Activated naive CD8-positive, alpha-beta T cell (primary cell): ENCODE measurements at regions not wholly inside any gene's neighbourhood (a gene's known extent, or its start where the extent isn't known, plus 50 kb on each side); places are given as distances from the start of the nearest gene placed in this dataset.

Experiments
- H3K27ac Mint-ChIP-seq: one replicate; pipeline ENCODE4 v1.8.0; 2021; ENCODE audit warnings: mixed read lengths
- H3K27me3 Mint-ChIP-seq: one replicate; pipeline ENCODE4 v1.8.0; 2021; ENCODE audit warnings: mixed read lengths
- H3K36me3 Mint-ChIP-seq: one replicate; pipeline ENCODE4 v1.8.0; 2021; ENCODE audit warnings: mixed read lengths
- H3K4me1 Mint-ChIP-seq: one replicate; pipeline ENCODE4 v1.8.0; 2021; ENCODE audit warnings: low read depth, mixed read lengths
- H3K4me3 Mint-ChIP-seq: one replicate; pipeline ENCODE4 v1.8.0; 2021; ENCODE audit warnings: mild to moderate bottlenecking, mixed read lengths
- H3K9me3 Mint-ChIP-seq: one replicate; pipeline ENCODE4 v1.8.0; 2021; ENCODE audit warnings: low read depth, mixed read lengths

DNA sequence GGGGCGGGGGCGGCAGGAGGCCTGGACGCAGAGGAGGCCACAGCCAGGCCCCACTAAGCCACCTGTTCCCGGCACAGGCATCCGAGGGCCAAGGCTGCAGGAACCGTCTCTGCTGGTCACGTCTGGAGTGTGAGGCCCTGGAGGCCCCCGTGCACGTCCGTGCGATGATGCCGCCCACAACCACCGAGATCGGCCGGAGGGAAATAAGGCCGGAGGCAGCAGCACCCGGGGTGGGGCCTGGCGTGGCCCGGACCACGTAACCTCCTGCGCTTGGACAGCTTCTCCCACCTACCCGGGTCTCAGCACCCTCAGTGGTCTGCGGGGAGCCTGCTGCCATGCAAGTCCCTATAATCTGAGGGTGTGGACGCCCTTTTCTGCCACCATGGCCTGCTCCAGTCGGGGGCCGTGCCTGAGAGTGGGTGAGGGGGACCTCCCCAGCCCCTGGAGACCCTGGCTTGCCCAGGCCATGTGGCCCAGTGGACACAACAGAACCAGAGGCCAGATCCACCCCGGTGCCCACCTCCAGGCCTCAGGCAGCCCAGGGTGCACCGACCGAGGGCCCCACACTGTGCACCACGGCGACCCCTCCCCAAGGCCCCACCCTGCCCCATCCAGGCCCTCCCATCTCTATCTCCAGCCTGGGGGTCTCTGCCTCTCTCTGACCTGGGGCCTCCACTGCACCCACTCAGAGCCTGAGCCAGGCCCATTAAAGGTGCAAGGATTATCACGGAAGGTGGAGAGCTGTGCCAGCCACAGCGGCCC is 83.1 kb downstream of the PDGFA start:
- Mint-ChIP-seq H3K27ac (no peak overlapping the region), H3K4me1 (peaks cover 6% of the 10 kb centered on the region), H3K27me3 (no peaks in the 10 kb centered on the region), H3K4me3 (no peak overlapping the region), H3K9me3 (no peaks in the 10 kb centered on the region), H3K36me3 (no peaks in the 10 kb centered on the region)

DNA sequence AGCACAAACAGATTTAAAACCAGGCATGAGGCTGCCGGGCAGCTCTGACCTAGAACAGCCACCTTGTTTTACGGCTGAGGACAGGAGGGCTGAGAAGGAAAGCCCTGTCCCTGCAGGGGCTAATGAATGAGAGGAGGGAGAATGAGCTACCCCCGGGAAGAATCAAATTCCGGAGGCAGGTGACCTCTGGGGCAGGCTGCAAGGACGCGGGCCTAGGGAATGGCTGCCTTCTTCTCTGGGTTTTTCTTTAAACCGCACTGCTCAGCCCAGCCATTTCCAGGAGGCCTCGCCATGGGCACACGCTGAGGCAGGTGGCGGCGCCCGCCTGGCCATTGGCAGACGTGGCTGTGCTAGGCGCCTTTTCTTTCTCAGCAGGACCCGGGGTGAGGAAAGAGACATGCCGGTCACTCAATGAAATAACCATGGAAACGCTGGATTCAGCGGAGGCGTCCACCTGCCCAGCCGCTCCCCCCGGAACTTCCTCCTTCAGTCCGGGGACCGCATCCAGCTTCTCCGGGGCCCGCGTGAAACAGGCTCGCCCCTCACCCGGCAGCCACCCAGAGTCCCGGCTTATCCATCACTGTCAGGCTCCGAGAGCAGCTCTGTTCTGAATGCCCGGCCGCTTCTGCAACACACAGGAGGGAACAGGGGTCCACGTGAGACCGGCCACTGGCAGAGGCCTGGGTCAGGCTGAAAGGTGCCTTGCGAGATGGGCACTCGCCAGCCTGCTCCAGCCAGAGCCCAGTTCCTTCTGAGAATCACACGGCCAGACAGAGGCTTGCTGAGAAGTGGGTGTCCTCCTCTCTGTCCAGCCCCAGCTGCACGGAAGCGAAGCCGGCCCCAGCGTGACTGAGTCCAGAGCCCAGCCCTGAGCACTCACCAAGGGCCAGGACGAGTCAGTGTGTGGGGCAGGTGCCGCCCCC is 82.1 kb downstream of the PDGFA start:
- Mint-ChIP-seq H3K4me3 (no peak overlapping the region), H3K27me3 (no peaks in the 10 kb centered on the region), H3K9me3 (no peaks in the 10 kb centered on the region), H3K4me1 (peaks cover 6% of the 10 kb centered on the region), H3K36me3 (no peaks in the 10 kb centered on the region), H3K27ac (no peak overlapping the region)

DNA sequence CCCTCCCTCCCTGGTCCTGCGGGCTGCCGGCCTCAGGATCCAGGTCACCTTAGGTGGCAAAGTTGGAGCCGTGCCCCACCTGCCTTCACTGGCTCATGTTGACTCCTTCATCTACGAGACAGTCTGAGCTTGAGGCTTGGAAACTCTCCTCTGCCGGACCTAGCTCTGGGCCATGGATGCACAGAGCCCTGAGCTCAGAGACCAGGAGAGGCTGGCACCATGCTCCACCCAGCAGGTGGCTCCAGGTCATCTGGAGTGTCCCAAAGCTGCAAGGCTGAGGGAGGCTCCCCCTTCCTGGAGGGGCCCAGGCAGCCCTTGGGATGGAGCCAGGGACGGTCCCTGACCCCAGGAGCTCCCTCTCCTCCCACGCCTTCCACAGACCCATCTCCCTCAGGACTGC is 81.3 kb downstream of the PDGFA start:
- Mint-ChIP-seq H3K4me3 (no peak overlapping the region), H3K27me3 (no peaks in the 10 kb centered on the region), H3K9me3 (no peaks in the 10 kb centered on the region), H3K27ac (no peak overlapping the region), H3K4me1 (peaks cover 6% of the 10 kb centered on the region), H3K36me3 (no peaks in the 10 kb centered on the region)

DNA sequence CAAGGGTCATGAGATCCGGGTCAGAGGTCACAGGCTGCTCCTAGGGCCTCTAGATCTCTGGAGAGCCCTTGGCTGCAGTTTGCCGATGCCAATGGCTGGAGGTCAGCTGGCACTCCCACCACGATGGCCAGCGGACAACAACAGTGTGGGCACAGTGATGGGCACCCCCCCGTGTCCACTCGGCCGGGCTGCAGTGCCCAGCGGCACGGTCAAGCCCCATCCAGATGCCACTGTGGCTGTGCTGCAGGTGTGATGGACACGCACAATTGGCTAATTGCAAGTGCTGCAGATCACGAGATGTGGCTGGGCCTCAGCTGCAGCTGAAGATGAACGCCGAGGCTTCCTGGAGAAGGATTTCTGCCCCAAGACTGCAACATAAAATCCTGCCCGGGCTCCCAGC is 80.7 kb downstream of the PDGFA start:
- H3K27me3 Mint-ChIP-seq: no peaks in the 10 kb centered on the region
- no peak overlapping the region for H3K27ac Mint-ChIP-seq
- H3K36me3 Mint-ChIP-seq: no peaks in the 10 kb centered on the region
- H3K9me3 Mint-ChIP-seq: no peaks in the 10 kb centered on the region
- H3K4me3 Mint-ChIP-seq: no peak overlapping the region
- H3K4me1 Mint-ChIP-seq: peaks cover 6% of the 10 kb centered on the region

DNA sequence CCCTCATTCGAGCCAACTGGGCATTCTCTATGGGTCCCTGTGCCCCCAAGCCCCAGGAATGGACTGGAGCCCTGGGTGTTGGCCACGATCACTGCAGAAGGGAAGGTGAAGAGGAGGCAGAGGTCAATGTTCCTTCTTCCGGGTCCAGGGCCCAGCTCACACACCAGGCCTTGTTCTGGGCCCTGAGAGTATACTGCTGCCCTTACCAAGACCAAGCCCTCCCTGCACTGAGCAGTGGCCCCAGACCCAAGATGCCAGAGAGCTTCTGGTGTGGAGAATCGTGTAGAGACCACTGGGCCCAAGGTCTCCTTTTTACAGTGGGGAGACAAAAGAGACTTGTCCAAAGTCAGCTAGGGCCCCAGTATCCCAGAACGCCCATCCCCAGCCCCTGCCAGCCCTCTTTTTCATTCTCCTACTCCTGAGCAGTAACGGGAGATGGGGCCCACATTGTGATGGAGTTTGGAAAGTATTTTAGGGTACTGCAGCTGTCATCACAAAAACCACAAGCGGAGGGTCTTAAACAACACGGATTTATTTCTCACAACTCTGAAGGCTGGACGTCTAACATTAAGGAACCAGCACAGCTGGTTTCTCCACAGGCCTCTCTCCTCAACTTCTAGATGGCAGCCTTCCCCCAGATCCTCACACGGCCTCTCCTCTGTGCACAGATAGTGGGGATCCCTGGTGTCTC is 79.4 kb downstream of the PDGFA start:
- Mint-ChIP-seq H3K9me3 (no peaks in the 10 kb centered on the region), H3K4me3 (no peak overlapping the region)

DNA sequence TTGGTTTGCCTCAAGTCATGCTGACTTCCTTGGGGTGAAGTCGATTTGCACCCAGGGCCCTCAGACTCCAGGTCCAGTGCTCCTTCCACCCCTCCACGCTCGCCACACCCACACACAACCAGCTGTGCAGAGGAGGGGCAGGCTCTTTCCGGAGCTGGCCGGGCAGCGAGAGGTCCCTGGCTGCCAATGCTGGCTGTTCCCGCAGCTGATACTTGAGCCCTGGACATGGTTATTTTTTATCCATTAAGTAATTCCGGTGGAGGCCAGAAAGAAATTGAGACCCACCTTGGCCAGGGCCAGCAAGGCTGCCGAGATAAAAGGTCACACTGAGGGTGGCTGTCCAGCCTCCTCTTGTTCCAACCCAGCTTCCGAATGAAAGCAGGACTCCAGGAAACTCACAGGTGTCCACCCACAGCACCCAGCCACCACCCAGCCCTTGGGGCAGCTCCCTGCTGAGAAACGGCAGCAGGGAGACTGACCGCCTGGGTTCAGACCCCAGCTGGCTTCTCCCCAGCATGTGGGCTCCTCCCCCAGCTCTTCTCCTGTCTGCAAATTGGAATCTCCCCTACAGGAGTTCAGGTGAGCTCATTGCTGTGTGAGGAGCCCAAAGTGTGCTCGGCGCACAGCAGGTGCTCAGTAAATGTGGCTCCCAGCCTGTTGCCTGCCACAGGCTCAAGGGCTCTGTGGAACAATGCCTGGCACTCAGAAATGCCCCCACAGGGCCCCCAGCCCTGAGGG is 77.8 kb downstream of the PDGFA start:
- H3K4me1 Mint-ChIP-seq: no peaks in the 10 kb centered on the region
- H3K27ac Mint-ChIP-seq: no peak overlapping the region
- no peaks in the 10 kb centered on the region for H3K36me3 Mint-ChIP-seq

More for the DNA sequence above, 79.4 kb downstream of the PDGFA start:
- H3K27me3 Mint-ChIP-seq: no peaks in the 10 kb centered on the region
- H3K4me1 Mint-ChIP-seq: peaks cover 4% of the 10 kb centered on the region
- no peaks in the 10 kb centered on the region for H3K36me3 Mint-ChIP-seq
- H3K27ac Mint-ChIP-seq: no peak overlapping the region

DNA sequence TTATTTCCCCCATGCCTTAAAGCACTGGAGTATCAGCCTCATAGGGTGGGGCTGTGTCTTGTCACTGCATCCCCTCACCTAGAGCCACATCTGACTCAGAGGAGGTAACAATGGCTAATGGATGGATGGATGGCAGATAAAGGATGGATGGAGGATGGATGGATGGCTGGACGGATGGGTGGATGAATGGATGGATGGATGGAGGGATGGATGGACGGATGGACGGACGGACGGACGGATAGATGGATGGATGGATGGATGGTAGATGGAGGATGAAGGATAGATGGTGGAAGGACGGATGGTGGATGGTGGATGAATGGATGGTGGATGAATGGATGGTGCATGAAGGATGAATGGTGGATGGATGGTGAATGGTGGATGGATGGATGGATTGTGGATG is 77.2 kb downstream of the PDGFA start:
- Mint-ChIP-seq H3K4me1 (no peaks in the 10 kb centered on the region), H3K4me3 (no peak overlapping the region), H3K9me3 (no peaks in the 10 kb centered on the region), H3K36me3 (no peaks in the 10 kb centered on the region), H3K27me3 (no peaks in the 10 kb centered on the region), H3K27ac (no peak overlapping the region)

More for the DNA sequence above, 77.8 kb downstream of the PDGFA start:
- no peaks in the 10 kb centered on the region for H3K9me3 Mint-ChIP-seq
- no peaks in the 10 kb centered on the region for H3K27me3 Mint-ChIP-seq
- H3K4me3 Mint-ChIP-seq: no peak overlapping the region

DNA sequence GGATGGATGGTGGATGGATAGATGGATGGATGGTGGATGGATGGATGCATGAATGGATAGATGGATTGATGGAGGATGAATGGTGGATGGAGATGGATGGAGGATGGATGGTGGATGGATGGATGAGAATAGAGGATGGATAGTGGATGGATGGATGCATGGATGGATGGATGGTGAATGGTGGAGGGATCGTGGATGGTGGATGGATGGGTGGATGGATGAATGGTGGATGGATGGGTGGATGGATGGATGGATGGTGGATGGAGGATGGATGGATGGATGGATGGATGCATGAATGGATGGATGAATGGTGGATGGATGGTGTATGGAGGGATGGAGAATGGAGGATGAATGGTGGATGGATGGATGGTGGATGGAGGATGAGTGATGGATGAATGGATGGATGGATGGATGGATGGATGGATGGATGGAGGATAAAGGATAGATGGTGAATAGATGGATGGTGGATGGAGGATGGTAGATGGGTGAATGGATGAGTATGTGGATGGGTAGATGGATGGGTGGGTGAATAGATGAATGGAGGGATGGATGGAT is 76.3 kb downstream of the PDGFA start:
- Mint-ChIP-seq H3K4me1 (no peaks in the 10 kb centered on the region), H3K27me3 (no peaks in the 10 kb centered on the region), H3K36me3 (no peaks in the 10 kb centered on the region), H3K9me3 (no peaks in the 10 kb centered on the region), H3K4me3 (no peak overlapping the region), H3K27ac (no peak overlapping the region)

DNA sequence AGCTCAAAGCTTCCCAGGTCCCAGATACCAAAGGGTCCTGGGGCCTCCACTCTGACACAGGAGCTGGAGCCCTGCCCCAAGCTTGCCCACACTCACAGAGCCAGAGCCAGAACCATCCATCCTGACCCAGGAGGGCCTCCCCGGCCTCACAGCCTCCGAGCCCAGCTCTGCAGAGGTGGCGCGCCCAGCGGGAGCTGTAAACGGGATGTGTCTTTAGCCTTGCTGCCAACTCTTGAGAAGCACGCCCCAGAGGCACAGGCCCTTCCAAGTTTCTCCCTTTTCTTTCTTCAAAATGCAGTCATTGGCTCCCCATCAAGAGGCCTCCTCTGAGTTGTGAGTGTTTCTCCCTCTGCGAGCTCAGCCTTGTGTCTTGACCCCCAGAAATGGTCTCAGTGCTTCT is 75.0 kb downstream of the PDGFA start:
- no peak overlapping the region for H3K27ac Mint-ChIP-seq
- no peaks in the 10 kb centered on the region for H3K27me3 Mint-ChIP-seq
- no peak overlapping the region for H3K4me3 Mint-ChIP-seq
- peaks cover 2% of the 10 kb centered on the region for H3K4me1 Mint-ChIP-seq
- H3K9me3 Mint-ChIP-seq: no peaks in the 10 kb centered on the region
- H3K36me3 Mint-ChIP-seq: no peaks in the 10 kb centered on the region

DNA sequence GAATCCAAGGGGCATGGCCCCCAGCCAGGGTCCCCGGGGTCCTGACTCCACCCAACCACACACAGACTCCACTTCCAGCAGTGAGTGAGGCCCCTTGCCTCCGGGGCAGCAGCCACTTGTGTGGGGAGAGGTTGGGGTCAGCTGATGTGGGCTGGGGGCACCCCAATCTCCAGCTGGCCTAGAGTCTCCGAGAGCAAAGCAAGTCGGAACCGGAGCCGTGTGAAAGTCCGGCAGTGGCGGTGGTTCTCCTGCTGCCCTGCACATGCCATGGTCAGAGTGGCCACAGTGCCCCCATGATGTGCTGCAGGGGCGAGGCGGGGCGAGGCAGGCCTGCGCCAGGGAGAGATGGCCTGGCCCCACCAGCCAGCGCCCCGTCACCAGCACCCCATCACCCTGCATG is 74.6 kb downstream of the PDGFA start:
- H3K9me3 Mint-ChIP-seq: no peaks in the 10 kb centered on the region
- H3K27me3 Mint-ChIP-seq: no peaks in the 10 kb centered on the region
- peaks cover 6% of the 10 kb centered on the region for H3K4me1 Mint-ChIP-seq
- no peak overlapping the region for H3K4me3 Mint-ChIP-seq
- no peaks in the 10 kb centered on the region for H3K36me3 Mint-ChIP-seq
- no peak overlapping the region for H3K27ac Mint-ChIP-seq

DNA sequence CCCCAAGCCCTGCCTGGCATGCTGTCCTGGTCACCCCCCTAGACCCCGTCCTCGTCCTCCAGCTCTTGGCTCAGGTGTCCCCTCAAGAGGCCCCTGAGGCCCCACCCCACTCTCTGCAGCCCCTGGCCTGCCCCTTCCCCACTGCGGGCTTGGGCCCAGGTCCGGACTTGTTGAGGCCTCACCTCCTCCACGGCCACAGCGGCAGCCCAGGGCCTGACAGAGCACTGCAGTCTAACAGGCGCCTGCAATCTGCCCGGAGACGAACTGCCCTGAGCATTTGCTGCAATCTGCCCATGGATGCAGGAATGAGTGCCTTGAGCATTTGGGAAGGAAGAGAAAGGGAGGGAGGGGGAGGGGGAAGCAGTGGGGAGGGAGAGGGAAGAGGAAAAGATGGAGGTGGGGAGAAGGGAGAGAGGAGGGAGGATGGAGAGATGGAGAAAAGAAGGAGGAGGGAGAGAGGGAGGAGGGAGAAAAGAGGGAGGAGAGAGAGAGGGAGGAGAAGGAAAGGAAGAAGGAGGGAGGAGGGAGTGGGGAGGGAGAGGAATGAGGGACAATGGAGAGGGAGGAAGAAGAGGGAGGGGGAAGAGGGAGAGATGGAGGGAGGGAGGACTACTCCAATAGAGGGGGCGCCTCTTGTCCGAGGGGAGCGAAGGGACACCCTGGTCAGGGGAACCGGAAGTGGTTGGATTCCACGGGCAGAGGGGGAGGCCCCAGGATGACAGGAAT is 73.9 kb downstream of the PDGFA start:
- H3K4me1 Mint-ChIP-seq: peaks cover 8% of the 10 kb centered on the region

DNA sequence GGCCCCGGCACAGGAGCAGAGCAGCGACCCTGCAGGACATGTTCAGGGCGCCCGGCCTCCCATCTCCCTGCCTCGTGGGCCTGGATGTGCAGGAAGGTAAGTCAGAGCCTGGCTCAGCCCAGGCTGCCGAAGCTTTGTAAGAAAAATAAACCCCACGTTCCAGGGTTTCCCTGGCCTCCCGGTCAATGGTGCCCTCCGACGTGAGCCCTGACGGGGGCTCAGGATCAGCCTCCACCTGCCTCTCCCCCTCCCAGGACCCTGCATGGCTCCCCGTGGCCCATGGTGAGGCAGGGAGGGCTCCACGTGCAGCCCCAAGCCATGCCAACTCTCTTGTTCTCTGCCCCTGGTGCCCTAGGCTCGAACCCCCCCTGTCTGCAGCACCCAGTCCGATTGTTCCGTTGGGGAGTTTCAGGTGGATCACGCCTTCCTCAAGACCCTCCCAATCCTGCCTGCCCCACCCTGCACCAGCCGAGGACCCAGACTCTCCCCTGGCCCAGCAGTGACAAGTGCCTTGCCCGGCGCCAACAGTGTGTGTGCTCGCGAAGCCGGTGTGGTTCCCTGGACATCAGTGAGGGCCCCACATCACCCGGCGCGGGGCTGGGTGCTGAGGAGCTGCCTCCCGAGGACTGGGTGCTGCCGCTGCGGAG is 73.2 kb downstream of the PDGFA start:
- no peak overlapping the region for H3K4me3 Mint-ChIP-seq
- no peaks in the 10 kb centered on the region for H3K9me3 Mint-ChIP-seq
- H3K27me3 Mint-ChIP-seq: no peaks in the 10 kb centered on the region
- no peaks in the 10 kb centered on the region for H3K36me3 Mint-ChIP-seq
- no peak overlapping the region for H3K27ac Mint-ChIP-seq
- peaks cover 14% of the 10 kb centered on the region for H3K4me1 Mint-ChIP-seq

More for the DNA sequence above, 73.9 kb downstream of the PDGFA start:
- Mint-ChIP-seq H3K36me3 (no peaks in the 10 kb centered on the region), H3K4me3 (no peak overlapping the region), H3K9me3 (no peaks in the 10 kb centered on the region), H3K27ac (no peak overlapping the region), H3K27me3 (no peaks in the 10 kb centered on the region)
